Erythroblast (primary cell): ENCODE measurements at regions not wholly inside any gene's neighbourhood (a gene's known extent, or its start where the extent isn't known, plus 50 kb on each side); places are given as distances from the start of the nearest gene placed in this dataset.

ENCODE experiments used
- GATA1 ChIP-seq: IDR thresholded peaks from 2 replicates; pipeline ENCODE4 v1.6.1; 2011; ENCODE audit warnings: low read depth, mild to moderate bottlenecking, control low read depth, low read length, moderate library complexity
- POLR2A ChIP-seq: IDR thresholded peaks from 2 replicates; pipeline ENCODE4 v1.6.1; 2011; ENCODE audit warnings: mild to moderate bottlenecking, low read length

DNA sequence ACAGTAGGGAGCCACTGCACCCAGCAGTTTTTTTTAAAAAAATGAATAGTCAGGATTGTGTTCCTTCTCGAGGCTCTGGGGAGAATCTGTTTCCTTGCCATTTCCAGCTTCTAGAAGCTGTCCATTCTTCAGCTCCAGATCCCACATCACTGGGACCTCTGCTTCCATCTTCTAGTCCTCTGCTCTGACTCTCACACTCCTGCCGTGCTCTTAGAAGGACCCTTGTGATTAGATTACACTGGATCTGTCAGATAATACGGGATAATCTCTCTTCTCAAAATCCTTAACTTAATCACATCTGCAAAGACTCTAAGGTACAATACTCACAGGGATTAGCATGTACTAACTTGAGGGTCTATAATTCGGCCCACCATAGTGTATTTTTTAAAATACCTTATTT is 158.9 kb upstream of the SP4 start:
- no peak for TF ChIP-seq POLR2A
- no peak for TF ChIP-seq GATA1
